NCI-H446 (cell line): ENCODE measurements at regions not wholly inside any gene's neighbourhood (a gene's known extent, or its start where the extent isn't known, plus 50 kb on each side); places are given as distances from the start of the nearest gene placed in this dataset.
"Not testable (repeated sequence)": the region's sequence is repeated elsewhere in the genome, so short reads cannot be mapped to it uniquely, and the experiment has no call there.

Experiments used
- DNase-seq, 2 experiments: peaks; one replicate each; lab custom pipeline; 2025; lab: John Stamatoyannopoulos, UW

DNA sequence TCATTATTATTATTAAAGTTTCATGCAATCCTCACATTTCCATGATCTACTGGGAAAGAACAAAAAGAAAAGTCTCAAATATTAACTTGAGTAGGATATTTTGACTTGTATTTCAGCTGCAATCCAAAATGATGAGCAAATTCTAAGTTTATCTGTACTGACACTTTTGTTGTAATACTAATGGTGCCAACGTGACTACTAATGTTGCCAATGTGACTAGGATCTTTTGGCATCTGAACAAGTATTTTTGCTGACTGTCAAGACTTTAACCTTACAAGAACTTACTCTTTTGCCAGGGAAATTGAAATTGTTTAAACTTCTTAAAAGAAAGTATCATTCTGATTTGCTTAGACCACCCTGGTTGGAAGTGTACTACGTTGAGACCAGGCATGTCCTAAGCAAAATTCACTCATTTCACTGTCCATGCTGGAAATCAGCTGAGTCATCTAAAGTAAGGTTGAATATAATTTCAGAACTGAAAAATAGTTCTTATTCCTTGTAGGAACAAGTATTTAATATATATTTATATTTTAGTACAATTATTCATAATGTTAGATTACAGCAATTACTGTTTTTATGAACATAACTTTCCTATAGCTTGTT, 78.5 kb upstream of the LYZL1 start:
- no peak for DNase-seq

- DNase-seq, result no peak
Observed at GRCh38 chr10:29212597-29212996, 76.3 kb upstream of the LYZL1 start.

- DNase-seq, result no peak
Observed at GRCh38 chr10:29214551-29214950, 74.3 kb upstream of the LYZL1 start.

GRCh38 chr10:29217292-29217738, 71.6 kb upstream of the LYZL1 start:
- DNase-seq, result no peak

DNA sequence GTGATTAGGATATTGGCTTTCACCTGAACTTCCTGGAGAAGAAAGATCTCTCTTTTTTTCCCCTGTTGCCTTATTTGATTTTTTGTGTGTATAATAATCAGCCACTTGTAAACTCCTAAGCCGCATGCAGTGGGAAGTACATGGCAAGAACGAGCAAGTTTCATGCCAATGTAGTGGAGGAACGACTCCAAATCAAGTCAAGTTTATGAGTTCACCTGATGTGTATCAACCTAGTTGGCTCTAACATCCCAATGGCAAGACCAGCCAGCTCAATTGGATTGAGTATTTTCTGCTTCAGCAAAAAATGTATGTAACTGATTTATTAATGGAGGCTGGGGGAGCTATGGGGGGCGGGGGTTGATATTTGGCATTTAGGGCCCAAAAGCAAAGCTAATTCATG, 65.5 kb upstream of the LYZL1 start:
- DNase-seq, result no peak

- DNase-seq, result no peak
Observed at GRCh38 chr10:29224631-29225030, 64.2 kb upstream of the LYZL1 start.

GRCh38 chr10:29227201-29227600, 61.7 kb upstream of the LYZL1 start:
- no peak for DNase-seq

- no peak for DNase-seq
Observed at GRCh38 chr10:29228562-29228961, 60.3 kb upstream of the LYZL1 start.

- DNase-seq, result no peak
Observed at GRCh38 chr10:29229258-29229705, 59.6 kb upstream of the LYZL1 start.

- not testable (repeated sequence) for DNase-seq
Observed at GRCh38 chr10:29236910-29237309, 52.0 kb upstream of the LYZL1 start.

GRCh38 chr10:29237786-29238185, 51.1 kb upstream of the LYZL1 start:
- no peak for DNase-seq

DNA sequence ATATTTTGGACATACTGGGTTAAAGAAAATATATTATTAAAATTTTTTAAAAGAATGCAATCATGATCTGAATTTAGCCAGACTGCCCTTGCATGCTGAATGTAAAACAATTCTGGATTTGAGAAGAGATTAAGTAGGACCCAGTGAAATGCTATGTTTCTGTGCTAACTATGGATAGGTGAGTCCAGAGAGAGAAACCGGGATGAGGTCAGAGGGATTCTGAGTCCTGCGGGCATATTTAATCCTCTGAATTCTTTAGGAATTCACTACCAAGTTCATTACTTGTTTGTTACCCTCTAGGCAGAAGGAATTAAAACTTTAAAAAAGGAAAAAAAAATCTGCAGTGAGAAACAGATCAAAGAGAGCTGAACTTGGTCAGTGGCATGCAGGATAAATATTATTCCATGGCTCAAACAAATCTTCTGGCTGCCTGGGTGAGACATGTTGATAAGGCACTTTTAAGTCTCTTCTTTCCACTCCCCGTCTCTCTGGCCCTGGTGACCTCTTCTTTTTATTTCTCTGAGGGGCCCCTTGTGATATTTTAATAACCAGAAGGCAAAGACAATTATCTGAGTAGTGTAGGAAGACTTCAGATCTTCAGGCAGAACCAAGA, 50.2 kb upstream of the LYZL1 start:
- no peak for DNase-seq
